ENCODE measurements at regions not wholly inside any gene's neighbourhood (a gene's known extent, or its start where the extent isn't known, plus 50 kb on each side); places are given as distances from the start of the nearest gene placed in this dataset.

DNA sequence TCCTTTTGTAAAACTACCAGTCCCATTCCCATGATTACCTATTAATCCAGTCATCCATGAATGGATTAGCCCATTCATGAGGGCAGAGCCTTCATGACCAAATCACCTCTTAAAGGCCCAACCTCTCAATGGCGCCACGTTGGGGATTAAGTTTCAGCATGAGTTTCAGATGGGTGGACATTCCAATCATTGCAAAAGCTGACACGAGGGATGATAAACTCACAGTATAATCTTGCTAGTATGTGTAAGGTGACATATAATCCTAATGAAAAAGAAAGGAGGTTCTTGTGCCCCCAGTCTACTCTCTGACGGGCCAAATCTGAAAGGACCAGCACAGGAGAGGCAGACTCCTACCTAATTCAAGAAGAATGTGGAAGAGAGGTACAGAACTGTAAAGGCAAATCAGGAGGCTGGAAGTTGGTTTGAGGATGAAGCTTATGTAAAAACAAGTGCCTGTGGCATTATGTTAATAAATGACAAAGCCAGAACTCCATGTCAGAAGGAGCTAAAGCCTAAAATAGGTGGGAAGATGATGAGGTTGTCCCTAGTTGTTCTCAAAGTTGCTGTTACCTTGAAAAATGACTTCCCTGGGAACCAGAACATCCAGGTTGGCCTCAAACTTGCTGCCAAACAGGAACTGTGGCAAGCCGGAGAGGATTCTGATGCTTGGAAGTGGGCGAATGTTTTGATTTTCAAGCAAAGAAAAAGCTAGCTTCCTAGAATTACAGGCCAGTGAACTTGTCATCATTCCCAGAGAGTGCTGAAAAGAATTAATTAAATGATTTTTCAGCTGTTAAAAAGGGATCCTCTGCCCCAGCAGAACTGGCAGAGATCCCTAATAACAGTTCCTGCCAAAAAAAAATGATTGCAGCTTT, 106.5 kb upstream of the TIAM2 start:
- no peak for ATAC-seq (ENCODE audit: low FRiP score in 2 of 2)

DNA sequence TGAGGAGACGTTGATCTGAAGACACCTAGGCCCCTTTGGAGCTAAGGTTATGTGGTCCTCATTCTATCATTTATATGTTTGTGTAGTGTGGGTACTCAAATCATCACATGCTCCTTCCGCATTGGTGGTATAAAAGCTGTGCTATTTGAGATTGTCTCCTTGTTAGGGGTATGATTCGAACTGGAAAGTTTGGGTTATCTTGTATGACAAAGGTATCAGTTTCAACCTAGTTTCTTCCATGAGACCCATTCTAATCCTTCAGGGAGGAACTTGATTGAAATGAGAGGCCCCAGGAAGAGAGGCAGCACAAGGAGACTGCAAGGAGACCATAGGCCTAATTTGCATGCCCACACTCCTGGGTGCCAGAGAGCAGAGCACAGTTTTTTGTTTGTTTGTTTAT, 104.2 kb upstream of the TIAM2 start:
- WGBS, 2 donors, result 95 to 98% methylated on average over 3 of the region's 3 CpGs

More for the DNA sequence above, 106.5 kb upstream of the TIAM2 start:
- Histone ChIP-seq H3K4me3 (no peak overlapping the region), H3K36me3 (no peaks in the 10 kb centered on the region), H3K27me3 (no peaks in the 10 kb centered on the region), H3K27ac (no peak overlapping the region), H3K9me3 (no peaks in the 10 kb centered on the region), H3K4me1 (no peaks in the 10 kb centered on the region)
- WGBS, 2 donors, result 80 to 84% methylated on average over 6 of the region's 6 CpGs
- DNase-seq, result no peak
- TF ChIP-seq POLR2A (IDR thresholded peaks at IDR 0.05) (no peak), CTCF (IDR thresholded peaks at IDR 0.05) (no peak), POLR2AphosphoS5 (IDR thresholded peaks at IDR 0.05) (no peak), EP300 (IDR thresholded peaks at IDR 0.05) (no peak)

DNA sequence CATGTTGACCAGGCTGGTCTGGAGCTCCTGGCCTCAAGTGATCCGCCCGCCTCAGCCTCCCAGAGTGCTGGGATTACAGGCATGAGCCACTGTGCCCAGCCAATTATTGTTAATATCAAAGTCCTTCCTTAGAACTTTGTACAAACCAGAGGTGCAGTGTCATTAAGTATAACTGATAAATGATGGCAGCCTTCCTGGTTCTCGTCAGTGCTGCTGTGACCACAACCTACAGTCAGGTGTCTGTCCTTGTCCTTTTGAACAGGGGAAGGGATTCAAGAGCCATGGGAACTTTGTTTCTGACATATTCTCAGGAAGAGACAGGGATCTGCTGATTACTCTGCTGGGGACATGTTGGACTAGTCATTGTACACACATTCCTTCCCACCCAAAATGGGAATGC, 103.2 kb upstream of the TIAM2 start:
- H3K4me1 ChIP-seq, result no peaks in the 10 kb centered on the region
- no peak overlapping the region for H3K4me3 ChIP-seq
- H3K9me3 ChIP-seq, result no peaks in the 10 kb centered on the region
- peaks cover 0 to 4% (median 0%) of the 10 kb centered on the region in 4 donors for H3K36me3 ChIP-seq
- TF ChIP-seq CTCF (IDR thresholded peaks at IDR 0.05) (no peak), EP300 (IDR thresholded peaks at IDR 0.05) (no peak), POLR2AphosphoS5 (IDR thresholded peaks at IDR 0.05) (no peak), POLR2A (IDR thresholded peaks at IDR 0.05) (no peak)
- WGBS, 2 donors, result 99 to 100% methylated on average over 3 of the region's 3 CpGs
- no peak overlapping the region for H3K27ac ChIP-seq
- H3K27me3 ChIP-seq, result no peaks in the 10 kb centered on the region
- ATAC-seq (ENCODE audit: low FRiP score in 2 of 2) (no peak), DNase-seq (no peak)

More for the DNA sequence above, 104.2 kb upstream of the TIAM2 start:
- H3K9me3 ChIP-seq, result no peaks in the 10 kb centered on the region
- no peaks in the 10 kb centered on the region for H3K27me3 ChIP-seq
- no peak for ATAC-seq (ENCODE audit: low FRiP score in 2 of 2)
- no peak for DNase-seq
- H3K36me3 ChIP-seq, result peaks cover 0 to 3% (median 0%) of the 10 kb centered on the region in 4 donors
- no peak overlapping the region for H3K4me3 ChIP-seq
- H3K4me1 ChIP-seq, result no peaks in the 10 kb centered on the region
- no peak for TF ChIP-seq POLR2AphosphoS5 (IDR thresholded peaks at IDR 0.05)
- TF ChIP-seq EP300 (IDR thresholded peaks at IDR 0.05), result no peak
- no peak for TF ChIP-seq CTCF (IDR thresholded peaks at IDR 0.05)
- TF ChIP-seq POLR2A (IDR thresholded peaks at IDR 0.05), result no peak
- H3K27ac ChIP-seq, result no peak overlapping the region

DNA sequence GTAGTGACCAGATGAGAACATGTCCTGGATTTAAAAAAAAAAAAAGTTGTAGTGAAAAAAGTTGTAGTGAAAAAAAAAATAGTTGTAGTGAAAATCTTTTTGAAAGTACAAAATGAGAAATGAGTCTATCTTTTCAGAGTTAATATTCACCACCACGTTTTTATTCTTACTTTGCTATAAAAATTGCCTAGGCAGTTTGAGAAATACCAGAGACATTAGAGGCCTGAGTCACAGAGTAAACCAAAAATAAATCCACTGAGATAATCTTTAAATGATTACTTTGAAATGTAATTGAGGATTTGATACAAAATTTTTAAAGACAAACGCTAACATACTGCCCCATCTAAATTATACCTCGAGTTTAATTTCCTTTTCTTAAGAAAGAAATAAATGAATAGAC, 101.2 kb upstream of the TIAM2 start:
- no peak for TF ChIP-seq CTCF (IDR thresholded peaks at IDR 0.05)
- TF ChIP-seq EP300 (IDR thresholded peaks at IDR 0.05), result no peak
- no peak for TF ChIP-seq POLR2AphosphoS5 (IDR thresholded peaks at IDR 0.05)
- TF ChIP-seq POLR2A (IDR thresholded peaks at IDR 0.05), result no peak
- Histone ChIP-seq H3K27ac (no peak overlapping the region), H3K9me3 (no peaks in the 10 kb centered on the region), H3K4me1 (no peaks in the 10 kb centered on the region), H3K36me3 (peaks cover 0 to 10% (median 0%) of the 10 kb centered on the region in 4 donors), H3K4me3 (no peak overlapping the region), H3K27me3 (no peaks in the 10 kb centered on the region)
- 80 to 83% methylated on average over 3 of the region's 3 CpGs for WGBS, 2 donors
- ATAC-seq (ENCODE audit: low FRiP score in 2 of 2), result no peak
- no peak for DNase-seq

DNA sequence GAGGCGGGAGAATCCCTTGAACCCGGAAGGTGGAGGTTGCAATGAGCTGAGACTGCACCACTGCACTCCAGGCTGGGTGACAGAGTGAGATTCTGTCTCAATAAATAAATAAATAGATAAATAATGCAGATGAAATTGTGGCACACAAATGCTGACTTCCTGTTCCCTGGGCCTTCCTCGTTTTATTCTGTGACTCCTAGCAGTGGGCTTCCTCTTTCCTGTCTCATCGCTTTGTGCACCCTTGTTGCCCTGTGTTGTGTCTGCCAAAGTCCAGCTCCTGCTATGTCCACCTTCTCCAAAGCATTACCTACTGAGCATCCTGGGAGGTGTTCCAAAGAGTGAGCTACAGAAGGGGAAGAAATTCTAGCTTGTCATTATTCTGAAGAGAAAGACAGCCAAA, 100.2 kb upstream of the TIAM2 start:
- H3K4me3 ChIP-seq, result no peak overlapping the region
- no peak overlapping the region for H3K27ac ChIP-seq
- no peak for TF ChIP-seq POLR2A (IDR thresholded peaks at IDR 0.05)
- TF ChIP-seq CTCF (IDR thresholded peaks at IDR 0.05), result no peak
- no peak for TF ChIP-seq POLR2AphosphoS5 (IDR thresholded peaks at IDR 0.05)
- no peak for TF ChIP-seq EP300 (IDR thresholded peaks at IDR 0.05)
- no peak for DNase-seq
- 69 to 87% methylated on average over 4 of the region's 4 CpGs for WGBS, 2 donors
- H3K9me3 ChIP-seq, result no peaks in the 10 kb centered on the region
- no peaks in the 10 kb centered on the region for H3K4me1 ChIP-seq
- no peaks in the 10 kb centered on the region for H3K27me3 ChIP-seq
- ATAC-seq (ENCODE audit: low FRiP score in 2 of 2), result no peak
- H3K36me3 ChIP-seq, result peaks cover 0 to 10% (median 0%) of the 10 kb centered on the region in 4 donors

Measured in upper lobe of left lung (tissue), 6 donors.